ENCODE measurements at regions not wholly inside any gene's neighbourhood (a gene's known extent, or its start where the extent isn't known, plus 50 kb on each side); places are given as distances from the start of the nearest gene placed in this dataset.

DNA sequence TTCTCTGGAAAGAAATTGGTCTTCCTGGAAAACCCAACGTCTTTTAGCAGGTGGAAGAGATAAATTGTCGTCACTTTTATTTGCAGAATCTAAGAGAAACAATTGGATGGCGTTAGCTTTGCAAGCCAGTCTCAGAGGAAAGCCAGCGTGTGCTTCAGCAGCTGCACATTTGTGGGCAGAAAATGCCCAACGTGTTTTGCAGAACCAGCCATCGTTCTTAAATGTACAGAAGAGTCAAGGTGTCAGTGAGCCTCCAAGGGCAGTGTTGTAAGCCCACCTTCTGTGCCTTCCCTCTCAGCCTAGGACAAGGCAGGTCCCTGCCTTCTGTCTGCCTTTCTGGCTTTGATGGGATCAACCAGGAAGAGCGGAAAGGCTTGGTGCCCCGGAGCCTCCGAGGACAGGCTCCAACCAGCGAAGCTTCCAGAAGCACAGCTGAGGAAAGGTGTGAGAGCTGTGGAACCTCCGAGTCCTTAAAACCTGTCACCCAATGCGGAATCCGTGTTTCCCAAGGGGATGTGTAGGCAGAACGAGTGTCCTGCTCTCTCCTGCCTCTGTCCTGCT, 116.0 kb upstream of the IRX2 start:
- Mint-ChIP-seq H3K27me3 (no peaks in the 10 kb centered on the region), H3K4me3 (no peak overlapping the region), H3K27ac (no peak overlapping the region), H3K9me3 (ENCODE audit: insufficient read depth) (no peaks in the 10 kb centered on the region), H3K4me1 (no peaks in the 10 kb centered on the region)
- no peak for DNase-seq
- WGBS (ENCODE audit: insufficient coverage) = 80% methylated on average over 12 of the region's 14 CpGs
- Histone ChIP-seq H2AFZ (ENCODE audit: insufficient read depth, low read depth, low read length, poor library complexity, severe bottlenecking) (no peak overlapping the region), H4K20me1 (ENCODE audit: control insufficient read depth, insufficient read depth, low read length, poor library complexity, severe bottlenecking) (no peaks in the 10 kb centered on the region), H3K27me3 (replicated peaks in 1 of 4; ENCODE audit: control extremely low read depth in 1 of 4, control insufficient read depth in 3 of 4, insufficient read depth in 4 of 4, low read length in 3 of 4) (no peaks in the 10 kb centered on the region), H3K9ac (ENCODE audit: low read length) (no peak overlapping the region), H3K4me1 (ENCODE audit: control insufficient read depth in 2 of 2, insufficient read depth in 2 of 2, low read length in 2 of 2) (no peaks in the 10 kb centered on the region), H3K79me2 (ENCODE audit: control insufficient read depth, insufficient read depth, low read length) (no peaks in the 10 kb centered on the region), H3K4me2 (replicated peaks; ENCODE audit: low read depth, low read length, poor library complexity, severe bottlenecking) (no peak overlapping the region), H3K36me3 (replicated peaks in 1 of 2; ENCODE audit: control extremely low read depth in 1 of 2, control insufficient read depth in 1 of 2, extremely low read depth in 1 of 2, insufficient read depth in 2 of 2, low read length in 1 of 2) (no peaks in the 10 kb centered on the region), H3K9me3 (ENCODE audit: control extremely low read depth in 1 of 3, control insufficient read depth in 2 of 3, insufficient read depth in 1 of 3, low read length in 2 of 3) (peaks cover 0 to 50% (median 0%) of the 10 kb centered on the region in 3 donors), H3K4me3 (ENCODE audit: control extremely low read depth in 1 of 5, extremely low read depth in 1 of 5, insufficient read depth in 1 of 5, low read depth in 2 of 5, low read length in 4 of 5) (no peak overlapping the region), H3K27ac (ENCODE audit: low read length in 2 of 2) (no peak overlapping the region)
- intact Hi-C loops (cut with micrococcal nuclease) = no loop called here
- ATAC-seq (ENCODE audit: low read depth) = no peak
- TF ChIP-seq EZH2 (IDR thresholded peaks at IDR 0.05; ENCODE audit: borderline replicate concordance, insufficient read depth, low read depth, low read length, poor library complexity, severe bottlenecking) = no peak
- TF ChIP-seq, protein P1, sequence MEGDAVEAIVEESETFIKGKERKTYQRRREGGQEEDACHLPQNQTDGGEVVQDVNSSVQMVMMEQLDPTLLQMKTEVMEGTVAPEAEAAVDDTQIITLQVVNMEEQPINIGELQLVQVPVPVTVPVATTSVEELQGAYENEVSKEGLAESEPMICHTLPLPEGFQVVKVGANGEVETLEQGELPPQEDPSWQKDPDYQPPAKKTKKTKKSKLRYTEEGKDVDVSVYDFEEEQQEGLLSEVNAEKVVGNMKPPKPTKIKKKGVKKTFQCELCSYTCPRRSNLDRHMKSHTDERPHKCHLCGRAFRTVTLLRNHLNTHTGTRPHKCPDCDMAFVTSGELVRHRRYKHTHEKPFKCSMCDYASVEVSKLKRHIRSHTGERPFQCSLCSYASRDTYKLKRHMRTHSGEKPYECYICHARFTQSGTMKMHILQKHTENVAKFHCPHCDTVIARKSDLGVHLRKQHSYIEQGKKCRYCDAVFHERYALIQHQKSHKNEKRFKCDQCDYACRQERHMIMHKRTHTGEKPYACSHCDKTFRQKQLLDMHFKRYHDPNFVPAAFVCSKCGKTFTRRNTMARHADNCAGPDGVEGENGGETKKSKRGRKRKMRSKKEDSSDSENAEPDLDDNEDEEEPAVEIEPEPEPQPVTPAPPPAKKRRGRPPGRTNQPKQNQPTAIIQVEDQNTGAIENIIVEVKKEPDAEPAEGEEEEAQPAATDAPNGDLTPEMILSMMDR (IDR thresholded peaks at IDR 0.05) = no peak
- ChIA-PET POLR2A (no interaction called here), CTCF (no interaction called here)

DNA sequence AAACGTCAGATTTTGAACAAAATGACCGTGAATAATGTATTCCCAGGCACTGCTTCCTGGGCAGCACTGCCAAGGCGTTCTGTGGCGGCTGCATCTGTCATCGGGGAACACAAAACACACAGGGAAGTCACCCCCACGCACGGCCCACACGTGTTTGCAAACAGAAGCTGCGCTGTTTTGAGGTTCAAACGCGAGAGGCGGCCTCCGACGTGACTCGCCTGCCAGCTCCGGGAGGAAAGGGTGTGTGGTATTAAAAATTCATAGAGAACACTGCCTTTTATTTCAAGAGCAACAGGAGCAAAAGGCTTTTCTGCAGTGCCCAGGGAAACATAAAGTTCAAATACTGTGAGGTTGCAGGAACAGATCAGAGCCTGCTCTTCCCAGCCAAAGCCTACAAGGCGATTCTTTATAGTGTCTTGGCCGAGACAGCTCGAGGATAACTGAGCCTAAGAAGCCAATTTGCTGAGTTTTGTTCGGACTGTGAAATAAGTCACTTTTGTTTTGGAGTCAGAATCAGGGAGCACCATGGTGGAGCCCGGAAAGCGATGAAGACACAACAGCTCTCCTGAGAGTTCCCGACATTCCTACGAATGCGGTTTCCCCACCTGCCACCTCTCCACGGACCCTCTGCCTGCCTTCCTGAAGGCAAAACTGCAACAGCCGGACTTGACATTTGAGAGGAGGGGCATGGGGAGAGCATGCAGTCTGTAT, 115.3 kb upstream of the IRX2 start:
- Histone ChIP-seq H3K4me3 (ENCODE audit: control extremely low read depth in 1 of 5, extremely low read depth in 1 of 5, insufficient read depth in 1 of 5, low read depth in 2 of 5, low read length in 4 of 5) (no peak overlapping the region), H3K4me2 (replicated peaks; ENCODE audit: low read depth, low read length, poor library complexity, severe bottlenecking) (no peak overlapping the region), H3K27me3 (replicated peaks in 1 of 4; ENCODE audit: control extremely low read depth in 1 of 4, control insufficient read depth in 3 of 4, insufficient read depth in 4 of 4, low read length in 3 of 4) (no peaks in the 10 kb centered on the region), H3K36me3 (replicated peaks in 1 of 2; ENCODE audit: control extremely low read depth in 1 of 2, control insufficient read depth in 1 of 2, extremely low read depth in 1 of 2, insufficient read depth in 2 of 2, low read length in 1 of 2) (no peaks in the 10 kb centered on the region), H4K20me1 (ENCODE audit: control insufficient read depth, insufficient read depth, low read length, poor library complexity, severe bottlenecking) (no peaks in the 10 kb centered on the region), H3K79me2 (ENCODE audit: control insufficient read depth, insufficient read depth, low read length) (no peaks in the 10 kb centered on the region), H3K4me1 (ENCODE audit: control insufficient read depth in 2 of 2, insufficient read depth in 2 of 2, low read length in 2 of 2) (no peaks in the 10 kb centered on the region), H3K27ac (ENCODE audit: low read length in 2 of 2) (no peak overlapping the region), H2AFZ (ENCODE audit: insufficient read depth, low read depth, low read length, poor library complexity, severe bottlenecking) (no peak overlapping the region), H3K9me3 (ENCODE audit: control extremely low read depth in 1 of 3, control insufficient read depth in 2 of 3, insufficient read depth in 1 of 3, low read length in 2 of 3) (peaks cover 0 to 53% (median 0%) of the 10 kb centered on the region in 3 donors), H3K9ac (ENCODE audit: low read length) (no peak overlapping the region)
- Mint-ChIP-seq H3K9me3 (ENCODE audit: insufficient read depth) (no peaks in the 10 kb centered on the region), H3K4me1 (no peaks in the 10 kb centered on the region), H3K27me3 (no peaks in the 10 kb centered on the region), H3K4me3 (no peak overlapping the region), H3K27ac (no peak overlapping the region)
- intact Hi-C loops (cut with micrococcal nuclease) = no loop called here
- DNase-seq = no peak
- WGBS (ENCODE audit: insufficient coverage) = 83% methylated on average over 14 of the region's 27 CpGs
- POLR2A ChIA-PET = no interaction called here
- ATAC-seq (ENCODE audit: low read depth) = no peak
- TF ChIP-seq, protein P1 (IDR thresholded peaks at IDR 0.05) = no peak
- no peak for TF ChIP-seq EZH2 (IDR thresholded peaks at IDR 0.05; ENCODE audit: borderline replicate concordance, insufficient read depth, low read depth, low read length, poor library complexity, severe bottlenecking)
- CTCF ChIA-PET = no interaction called here
